GM12878 (cell line): ENCODE measurements at regions not wholly inside any gene's neighbourhood (a gene's known extent, or its start where the extent isn't known, plus 50 kb on each side); places are given as distances from the start of the nearest gene placed in this dataset.

Experiments used
- BACH1 ChIP-seq: fragments of 450-650 bp; IDR thresholded peaks from 2 replicates; pipeline ENCODE4 v1.6.1; 2017; ENCODE audit warnings: mild to moderate bottlenecking, borderline replicate concordance
- CTCF ChIP-seq, 3 experiments: IDR thresholded peaks in 2 of 3; conservative IDR thresholded peaks in 1 of 3; 2 replicates each; pipeline ENCODE4 v1.5.1; 2011; ENCODE audit warnings: low read depth in 3 of 3, low read length in 3 of 3, mild to moderate bottlenecking in 3 of 3, control low read depth in 2 of 3, moderate library complexity in 2 of 3, inconsistent platforms in 1 of 3, mixed read lengths in 1 of 3; ENCODE audit not compliant: control insufficient read depth in 2 of 3, insufficient read depth in 1 of 3; ENCODE audit errors: extremely low read depth in 1 of 3
- E4F1 ChIP-seq: fragments of 450-650 bp; IDR thresholded peaks from 2 replicates; pipeline ENCODE4 v1.6.1; 2018; ENCODE audit warnings: borderline replicate concordance, mild to moderate bottlenecking; ENCODE audit not compliant: partially characterized antibody
- GABPA ChIP-seq: IDR thresholded peaks from 2 replicates; pipeline ENCODE4 v1.6.1; 2014; ENCODE audit warnings: antibody characterized with exemption, low read depth, mild to moderate bottlenecking, inconsistent platforms
- IRF4 ChIP-seq: IDR thresholded peaks from 2 replicates; pipeline ENCODE4 v1.6.1; 2011; ENCODE audit warnings: low read depth, low read length
- JUNB ChIP-seq: IDR thresholded peaks from 2 replicates; pipeline ENCODE4 v1.6.1; 2016; ENCODE audit warnings: antibody characterized with exemption, mild to moderate bottlenecking
- MEF2A ChIP-seq: IDR thresholded peaks from 2 replicates; pipeline ENCODE4 v1.6.1; 2011; ENCODE audit warnings: low read depth, mild to moderate bottlenecking, low read length, moderate library complexity; ENCODE audit not compliant: insufficient read depth
- PML ChIP-seq: IDR thresholded peaks from 2 replicates; pipeline ENCODE4 v1.6.1; 2012; ENCODE audit warnings: low read length, inconsistent platforms
- POLR2AphosphoS5 ChIP-seq: IDR thresholded peaks from 2 replicates; pipeline ENCODE4 v1.6.1; 2011; ENCODE audit warnings: mild to moderate bottlenecking, low read length, inconsistent platforms
- SIN3A ChIP-seq: IDR thresholded peaks from 2 replicates; pipeline ENCODE4 v1.6.1; 2012; ENCODE audit warnings: low read depth, low read length, improper control_type of control experiment
- SMC3 ChIP-seq: IDR thresholded peaks from 2 replicates; pipeline ENCODE4 v1.6.1; 2011; ENCODE audit warnings: low read length, improper control_type of control experiment, borderline replicate concordance
- SP1 ChIP-seq: IDR thresholded peaks from one replicate; pipeline ENCODE4 v1.6.1; 2011; ENCODE audit warnings: low read depth, low read length
- TARDBP ChIP-seq: IDR thresholded peaks from 2 replicates; pipeline ENCODE4 v1.6.1; 2016; ENCODE audit warnings: borderline replicate concordance
- TBL1XR1 ChIP-seq: IDR thresholded peaks from 2 replicates; pipeline ENCODE4 v1.6.1; 2012; ENCODE audit warnings: low read depth, low read length, improper control_type of control experiment
- YBX1 ChIP-seq: fragments of 450-650 bp; IDR thresholded peaks from 2 replicates; pipeline ENCODE4 v1.6.1; 2016; ENCODE audit warnings: antibody characterized with exemption
- YY1 ChIP-seq: IDR thresholded peaks from 2 replicates; pipeline ENCODE4 v1.6.1; 2011; ENCODE audit warnings: low read depth, mild to moderate bottlenecking, low read length
- ZNF207 ChIP-seq: fragments of 450-650 bp; IDR thresholded peaks from 2 replicates; pipeline ENCODE4 v1.6.1; 2014; ENCODE audit warnings: antibody characterized with exemption, mild to moderate bottlenecking, borderline replicate concordance
- ZNF384 ChIP-seq: IDR thresholded peaks from 2 replicates; pipeline ENCODE4 v1.6.1; 2012; ENCODE audit warnings: low read depth, mild to moderate bottlenecking, low read length, improper control_type of control experiment, borderline replicate concordance
- TF ChIP-seq, protein P1 (sequence below): fragments of 450-650 bp; IDR thresholded peaks from 2 replicates; pipeline ENCODE4 v1.6.1; 2018; ENCODE audit warnings: mild to moderate bottlenecking, low read depth, moderate library complexity; ENCODE audit not compliant: partially characterized antibody
- TF ChIP-seq, protein P2 (sequence below): fragments of 150-350 bp; IDR thresholded peaks from 2 replicates; pipeline ENCODE4 v1.6.1; 2014; ENCODE audit warnings: mild to moderate bottlenecking, low read depth, low read length
- TF ChIP-seq, protein P3 (sequence below): IDR thresholded peaks from 2 replicates; pipeline ENCODE4 v1.6.1; 2012; ENCODE audit warnings: low read depth, low read length, improper control_type of control experiment

- TF ChIP-seq, protein P1, sequence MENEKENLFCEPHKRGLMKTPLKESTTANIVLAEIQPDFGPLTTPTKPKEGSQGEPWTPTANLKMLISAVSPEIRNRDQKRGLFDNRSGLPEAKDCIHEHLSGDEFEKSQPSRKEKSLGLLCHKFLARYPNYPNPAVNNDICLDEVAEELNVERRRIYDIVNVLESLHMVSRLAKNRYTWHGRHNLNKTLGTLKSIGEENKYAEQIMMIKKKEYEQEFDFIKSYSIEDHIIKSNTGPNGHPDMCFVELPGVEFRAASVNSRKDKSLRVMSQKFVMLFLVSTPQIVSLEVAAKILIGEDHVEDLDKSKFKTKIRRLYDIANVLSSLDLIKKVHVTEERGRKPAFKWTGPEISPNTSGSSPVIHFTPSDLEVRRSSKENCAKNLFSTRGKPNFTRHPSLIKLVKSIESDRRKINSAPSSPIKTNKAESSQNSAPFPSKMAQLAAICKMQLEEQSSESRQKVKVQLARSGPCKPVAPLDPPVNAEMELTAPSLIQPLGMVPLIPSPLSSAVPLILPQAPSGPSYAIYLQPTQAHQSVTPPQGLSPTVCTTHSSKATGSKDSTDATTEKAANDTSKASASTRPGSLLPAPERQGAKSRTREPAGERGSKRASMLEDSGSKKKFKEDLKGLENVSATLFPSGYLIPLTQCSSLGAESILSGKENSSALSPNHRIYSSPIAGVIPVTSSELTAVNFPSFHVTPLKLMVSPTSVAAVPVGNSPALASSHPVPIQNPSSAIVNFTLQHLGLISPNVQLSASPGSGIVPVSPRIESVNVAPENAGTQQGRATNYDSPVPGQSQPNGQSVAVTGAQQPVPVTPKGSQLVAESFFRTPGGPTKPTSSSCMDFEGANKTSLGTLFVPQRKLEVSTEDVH, result no peak
- TF ChIP-seq TBL1XR1 (no peak), ZNF384 (no peak), IRF4 (no peak), E4F1 (no peak), YY1 (no peak; the same call in 1 of the 2 replicates), TARDBP (no peak), SMC3 (peak; percentile 85), YBX1 (no peak), CTCF (IDR thresholded peaks at IDR 0.05 in 2 of 3, conservative IDR thresholded peaks at IDR 0.05 in 1 of 3; ENCODE audit: control insufficient read depth in 2 of 3, extremely low read depth in 1 of 3, insufficient read depth in 1 of 3, low read depth in 3 of 3, low read length in 3 of 3) (peak; percentile 77 to 88 (median 78)), ZNF207 (no peak), SIN3A (no peak), MEF2A (no peak), GABPA (no peak), PML (no peak), SP1 (no peak), JUNB (no peak), BACH1 (no peak), POLR2AphosphoS5 (no peak)
- TF ChIP-seq, protein P2, sequence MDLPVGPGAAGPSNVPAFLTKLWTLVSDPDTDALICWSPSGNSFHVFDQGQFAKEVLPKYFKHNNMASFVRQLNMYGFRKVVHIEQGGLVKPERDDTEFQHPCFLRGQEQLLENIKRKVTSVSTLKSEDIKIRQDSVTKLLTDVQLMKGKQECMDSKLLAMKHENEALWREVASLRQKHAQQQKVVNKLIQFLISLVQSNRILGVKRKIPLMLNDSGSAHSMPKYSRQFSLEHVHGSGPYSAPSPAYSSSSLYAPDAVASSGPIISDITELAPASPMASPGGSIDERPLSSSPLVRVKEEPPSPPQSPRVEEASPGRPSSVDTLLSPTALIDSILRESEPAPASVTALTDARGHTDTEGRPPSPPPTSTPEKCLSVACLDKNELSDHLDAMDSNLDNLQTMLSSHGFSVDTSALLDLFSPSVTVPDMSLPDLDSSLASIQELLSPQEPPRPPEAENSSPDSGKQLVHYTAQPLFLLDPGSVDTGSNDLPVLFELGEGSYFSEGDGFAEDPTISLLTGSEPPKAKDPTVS, result no peak
- TF ChIP-seq, protein P3, sequence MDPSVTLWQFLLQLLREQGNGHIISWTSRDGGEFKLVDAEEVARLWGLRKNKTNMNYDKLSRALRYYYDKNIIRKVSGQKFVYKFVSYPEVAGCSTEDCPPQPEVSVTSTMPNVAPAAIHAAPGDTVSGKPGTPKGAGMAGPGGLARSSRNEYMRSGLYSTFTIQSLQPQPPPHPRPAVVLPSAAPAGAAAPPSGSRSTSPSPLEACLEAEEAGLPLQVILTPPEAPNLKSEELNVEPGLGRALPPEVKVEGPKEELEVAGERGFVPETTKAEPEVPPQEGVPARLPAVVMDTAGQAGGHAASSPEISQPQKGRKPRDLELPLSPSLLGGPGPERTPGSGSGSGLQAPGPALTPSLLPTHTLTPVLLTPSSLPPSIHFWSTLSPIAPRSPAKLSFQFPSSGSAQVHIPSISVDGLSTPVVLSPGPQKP, result no peak
Observed at GRCh38 chr2:160994141-160995002, 165.9 kb upstream of the TANK start (continued).
